ENCODE measurements at regions not wholly inside any gene's neighbourhood (a gene's known extent, or its start where the extent isn't known, plus 50 kb on each side); places are given as distances from the start of the nearest gene placed in this dataset.

- TF ChIP-seq POLR2A (IDR thresholded peaks at IDR 0.05; ENCODE audit: low read length), result no peak
- TF ChIP-seq GATA1 (IDR thresholded peaks at IDR 0.05; ENCODE audit: low read depth, low read length), result no peak
Observed at GRCh38 chr2:198930170-198930569, 527.6 kb downstream of the SATB2 start.
